Inflammatory macrophage treated with lipopolysaccharide for 4 hours (primary cell): ENCODE measurements at regions not wholly inside any gene's neighbourhood (a gene's known extent, or its start where the extent isn't known, plus 50 kb on each side); places are given as distances from the start of the nearest gene placed in this dataset.
"Not testable (repeated sequence)": the region's sequence is repeated elsewhere in the genome, so short reads cannot be mapped to it uniquely, and the experiment has no call there.

ENCODE experiments used
- DNase-seq: peaks from one replicate; pipeline ENCODE4 v3.0.0-alpha.2; 2020

GRCh38 chrX:7637066-7637465 is 205.9 kb upstream of the VCX start:
- DNase-seq: no peak

GRCh38 chrX:7635604-7636003 is 207.4 kb upstream of the VCX start:
- DNase-seq: no peak

- no peak for DNase-seq
Observed at GRCh38 chrX:7620560-7620959, 222.4 kb upstream of the VCX start.

- no peak for DNase-seq
Observed at GRCh38 chrX:7617994-7618393, 225.0 kb upstream of the VCX start.

- DNase-seq: no peak
Observed at GRCh38 chrX:7614616-7615015, 228.4 kb upstream of the VCX start.

- not testable (repeated sequence) for DNase-seq
Observed at GRCh38 chrX:7608625-7609024, 234.3 kb upstream of the VCX start.

- DNase-seq: no peak
Observed at GRCh38 chrX:7606039-7606652, 236.8 kb upstream of the VCX start.

GRCh38 chrX:7603387-7603786 is 239.6 kb upstream of the VCX start:
- no peak for DNase-seq

GRCh38 chrX:7596822-7597221 is 246.1 kb upstream of the VCX start:
- no peak for DNase-seq

- not testable (repeated sequence) for DNase-seq
Observed at GRCh38 chrX:7593370-7593769, 249.6 kb upstream of the VCX start.

- peak; percentile 0 for DNase-seq
Observed at GRCh38 chrX:7586126-7586525, 256.8 kb upstream of the VCX start.

- DNase-seq: no peak
Observed at GRCh38 chrX:7582191-7582590, 260.8 kb upstream of the VCX start.

GRCh38 chrX:7580127-7580526 is 262.8 kb upstream of the VCX start:
- DNase-seq: no peak

- DNase-seq: no peak
Observed at GRCh38 chrX:7574325-7574724, 268.6 kb upstream of the VCX start.

GRCh38 chrX:7570432-7571029 is 272.4 kb upstream of the VCX start:
- no peak for DNase-seq

GRCh38 chrX:7568597-7568996 is 274.4 kb upstream of the VCX start:
- no peak for DNase-seq

- no peak for DNase-seq
Observed at GRCh38 chrX:7568130-7568529, 274.8 kb upstream of the VCX start.

GRCh38 chrX:7552760-7553159 is 290.2 kb upstream of the VCX start:
- no peak for DNase-seq

- no peak for DNase-seq
Observed at GRCh38 chrX:7546551-7547080, 296.4 kb upstream of the VCX start.

GRCh38 chrX:7545564-7545963 is 297.4 kb upstream of the VCX start:
- no peak for DNase-seq

- no peak for DNase-seq
Observed at GRCh38 chrX:7542587-7543380, 300.2 kb upstream of the VCX start.

GRCh38 chrX:7522860-7523259 is 320.1 kb upstream of the VCX start:
- no peak for DNase-seq

GRCh38 chrX:7515681-7516413 is 327.1 kb upstream of the VCX start:
- DNase-seq: no peak
